ENCODE measurements at regions not wholly inside any gene's neighbourhood (a gene's known extent, or its start where the extent isn't known, plus 50 kb on each side); places are given as distances from the start of the nearest gene placed in this dataset.

DNA sequence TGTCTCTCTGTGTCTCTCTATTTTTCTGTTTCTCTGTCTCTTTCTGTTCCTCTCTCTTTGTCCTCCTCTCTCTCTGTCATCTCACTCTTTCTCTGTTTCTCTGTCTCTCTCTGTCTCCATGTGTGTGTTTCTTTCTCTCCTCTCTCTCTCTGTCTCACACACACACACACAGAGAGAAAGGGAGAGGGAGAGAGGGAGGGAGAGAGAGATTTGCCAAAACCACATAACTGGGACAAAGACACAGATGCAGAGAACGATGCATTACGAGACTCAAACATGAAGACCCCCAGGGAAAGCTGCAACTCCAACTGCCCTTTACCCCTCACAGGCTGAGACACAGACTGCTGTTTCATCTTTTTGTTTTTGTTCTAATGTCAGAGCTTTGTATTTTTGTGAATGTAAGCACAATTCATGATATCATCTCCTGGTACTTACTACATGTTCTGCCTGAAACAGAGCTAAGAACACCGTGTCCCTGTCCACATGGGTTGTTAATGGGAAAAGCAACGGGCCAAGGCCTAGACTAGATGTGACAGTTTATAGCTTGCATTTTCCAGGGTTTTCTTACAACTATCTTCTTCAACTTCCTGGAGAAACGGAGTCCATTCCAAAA, 177.1 kb upstream of the ARID1B start:
- no peak for DNase-seq (ENCODE audit: extremely low read depth, low read depth)
- TF ChIP-seq CTCF (IDR thresholded peaks at IDR 0.05; ENCODE audit: low read depth, low read length, missing control alignments): no peak

DNA sequence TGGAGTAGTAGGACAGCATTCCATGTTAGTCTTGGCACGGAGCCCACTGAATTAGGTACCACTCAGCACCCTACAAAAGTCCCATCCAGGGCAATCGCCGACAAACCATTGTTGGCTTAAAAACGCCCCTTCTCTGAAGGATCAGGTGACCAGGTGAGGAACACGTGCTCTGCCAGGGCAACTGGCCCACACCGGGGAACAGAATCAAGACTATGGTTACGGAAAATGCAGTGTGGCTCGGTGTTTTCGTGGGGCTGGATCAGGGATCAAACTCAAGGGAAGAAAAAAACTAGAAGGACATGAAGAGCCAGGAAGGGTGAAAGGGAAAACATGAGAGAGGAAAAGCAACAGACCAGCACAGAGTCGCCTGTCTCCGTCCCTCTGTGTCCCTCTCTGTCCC, 177.8 kb upstream of the ARID1B start:
- no peak overlapping the region for H3K4me3 ChIP-seq (replicated peaks; ENCODE audit: low read depth, low read length)
- DNase-seq (ENCODE audit: extremely low read depth, low read depth): no peak
- TF ChIP-seq CTCF (IDR thresholded peaks at IDR 0.05; ENCODE audit: low read depth, low read length, missing control alignments): no peak

More for the DNA sequence above, 177.1 kb upstream of the ARID1B start:
- no peak overlapping the region for H3K4me3 ChIP-seq (replicated peaks; ENCODE audit: low read depth, low read length)

GRCh38 chr6:156598855-156599180, 178.4 kb upstream of the ARID1B start:
- no peak for TF ChIP-seq CTCF (IDR thresholded peaks at IDR 0.05; ENCODE audit: low read depth, low read length, missing control alignments)
- no peak for DNase-seq (ENCODE audit: extremely low read depth, low read depth)
- no peak overlapping the region for H3K4me3 ChIP-seq (replicated peaks; ENCODE audit: low read depth, low read length)

DNA sequence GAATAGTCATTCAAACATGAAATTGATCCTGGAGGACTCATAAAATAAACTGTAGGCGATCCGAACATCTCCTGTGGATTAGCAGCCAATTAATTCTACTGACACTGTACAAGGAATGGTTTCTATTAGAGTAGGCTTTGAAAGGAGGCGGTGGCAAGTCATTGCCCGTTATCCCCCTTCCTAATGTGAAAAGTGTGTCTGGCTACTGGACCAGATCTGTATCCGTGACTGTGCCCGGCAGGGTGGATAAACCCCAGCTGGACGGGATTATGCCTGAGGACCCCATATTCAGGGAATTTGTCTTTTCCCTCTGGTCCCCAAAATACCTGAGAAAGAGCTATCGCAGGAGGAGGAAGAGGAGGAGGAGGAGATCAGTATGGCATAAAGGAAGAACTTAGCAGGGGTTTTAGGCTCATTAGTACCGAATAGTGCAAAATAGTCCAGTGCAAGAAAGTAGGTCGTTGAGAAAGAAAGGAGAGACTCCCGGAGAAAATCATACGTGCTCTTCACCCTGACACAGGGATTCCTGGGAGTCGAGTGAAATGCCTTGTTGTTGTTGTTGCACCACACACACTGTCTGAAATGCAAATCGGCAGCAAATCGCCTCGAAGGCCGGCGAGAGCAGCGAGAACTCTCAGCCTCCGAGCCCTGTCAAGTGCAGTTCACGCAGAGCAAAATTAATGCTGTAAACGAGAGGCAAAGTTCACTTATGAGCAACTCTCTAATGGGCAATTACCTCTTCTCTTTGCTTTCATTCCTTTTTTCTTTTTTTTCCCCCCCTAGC, 178.9 kb upstream of the ARID1B start:
- H3K4me3 ChIP-seq (replicated peaks; ENCODE audit: low read depth, low read length): no peak overlapping the region
- TF ChIP-seq CTCF (IDR thresholded peaks at IDR 0.05; ENCODE audit: low read depth, low read length, missing control alignments): no peak
- no peak for DNase-seq (ENCODE audit: extremely low read depth, low read depth)

DNA sequence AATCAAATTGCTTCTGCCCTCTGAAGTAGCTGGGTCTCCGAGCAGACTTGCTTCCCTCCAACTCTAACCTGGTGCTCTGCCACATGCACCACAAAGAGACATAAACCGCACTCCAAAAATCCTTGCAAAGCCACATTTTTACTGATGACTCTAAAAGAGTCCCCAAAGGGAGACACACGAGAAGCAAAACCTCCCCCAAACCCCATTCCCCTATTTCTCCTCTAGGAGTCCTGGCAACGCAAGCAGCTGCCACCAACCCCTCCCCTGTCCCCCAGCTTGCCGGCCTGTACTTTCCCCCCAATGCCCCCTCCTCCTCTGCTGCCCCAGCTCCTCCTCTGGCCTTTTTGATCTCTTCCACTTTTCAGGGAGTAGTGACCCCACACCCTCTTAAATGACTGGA, 180.1 kb upstream of the ARID1B start:
- TF ChIP-seq CTCF (IDR thresholded peaks at IDR 0.05; ENCODE audit: low read depth, low read length, missing control alignments): no peak
- no peak overlapping the region for H3K4me3 ChIP-seq (replicated peaks; ENCODE audit: low read depth, low read length)
- DNase-seq (ENCODE audit: extremely low read depth, low read depth): no peak

DNA sequence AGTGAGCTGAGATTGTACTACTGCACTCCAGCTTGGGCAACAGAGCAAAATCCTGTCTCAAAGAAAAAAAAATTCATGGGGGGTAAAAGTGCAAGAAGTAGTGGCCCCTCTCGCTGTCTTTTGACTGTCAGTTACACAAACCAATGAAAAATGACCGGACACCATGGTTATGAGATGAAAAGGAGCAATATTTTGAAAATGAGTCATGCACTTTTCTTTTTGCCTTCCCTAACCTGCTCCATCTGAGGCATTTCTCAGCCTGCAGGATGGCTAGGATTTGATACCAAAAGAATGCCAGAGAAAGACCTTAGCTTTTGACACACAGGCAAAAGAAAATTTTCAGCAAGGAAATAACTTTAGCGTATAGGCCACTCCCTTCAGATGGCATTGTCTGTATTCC, 181.7 kb upstream of the ARID1B start:
- no peak for TF ChIP-seq CTCF (IDR thresholded peaks at IDR 0.05; ENCODE audit: low read depth, low read length, missing control alignments)
- DNase-seq (ENCODE audit: extremely low read depth, low read depth): no peak
- no peak overlapping the region for H3K4me3 ChIP-seq (replicated peaks; ENCODE audit: low read depth, low read length)
